K562 (cell line): ENCODE measurements at regions not wholly inside any gene's neighbourhood (a gene's known extent, or its start where the extent isn't known, plus 50 kb on each side); places are given as distances from the start of the nearest gene placed in this dataset.
A peak's percentile ranks its signal among the peaks of the same experiment; 100 is the strongest.

ENCODE experiments used
- ATAC-seq: fragments of 200-7000 bp; cut with Tn5 transposase; 3 replicates; pipeline ENCODE4 v1.9.1; 2020; ENCODE audit warnings: moderate library complexity
- BruUV-seq: library from RNA; stranded (reverse); fragments of 400-500 nt; replicated peaks from 2 replicates; lab custom pipeline; 2021; lab: Mats Ljungman, UMichigan
- CTCF ChIA-PET: fragments of 300-600 bp; formaldehyde crosslinking; extraction: SDS; loops from one replicate; lab custom pipeline; 2021; ENCODE audit warnings: low intra/inter-chr PET ratio; lab: Yijun Ruan, JAX
- POLR2A ChIA-PET: fragments of 300-600, 350-650 bp; sonication (Branson Sonifier 250); formaldehyde crosslinking; extraction: SDS; loops from one replicate; lab custom pipeline; 2021; ENCODE audit warnings: antibody characterized with exemption, inconsistent platforms; lab: Yijun Ruan, JAX
- DNase-seq, 4 experiments: peaks; one replicate each; pipeline versions ENCODE4 v3.0.0 to v3.0.0-alpha.2; 2011 to 2018; ENCODE audit warnings: low spot score in 3 of 4, mixed read lengths in 3 of 4; ENCODE audit errors: extremely low read depth in 1 of 4
- FAIRE-seq: peaks from 2 replicates; lab custom pipeline; 2011; peaks lifted over from hg19 to GRCh38; lab: Jason Lieb, UNC
- H2AFZ ChIP-seq: 2 replicates; pipeline ENCODE4 v1.6.0; 2011; ENCODE audit warnings: low read depth, low read length, control low read depth, inconsistent platforms
- H3K27ac ChIP-seq: fragments of 200-600 bp; 3 replicates; pipeline ENCODE4 v1.8.0; 2011; ENCODE audit warnings: low read depth, mild to moderate bottlenecking, control low read depth, inconsistent platforms, low read length, moderate library complexity, mixed read lengths; ENCODE audit errors: extremely low read depth
- H3K27me3 ChIP-seq, 2 experiments: fragments of 300-600 bp in 1 of 2; 2 replicates in 1 of 2; 3 replicates in 1 of 2; pipeline versions ENCODE4 v1.6.0 to v1.8.0; 2011; ENCODE audit warnings: inconsistent platforms in 2 of 2, low read length in 2 of 2, mild to moderate bottlenecking in 1 of 2, mixed read lengths in 1 of 2, moderate library complexity in 1 of 2; ENCODE audit not compliant: control insufficient read depth in 2 of 2, insufficient read depth in 2 of 2
- H3K36me3 ChIP-seq: fragments of 300-600 bp; 3 replicates; pipeline ENCODE4 v1.8.0; 2011; ENCODE audit warnings: mild to moderate bottlenecking, low read length, inconsistent platforms; ENCODE audit not compliant: control insufficient read depth, insufficient read depth
- H3K4me1 ChIP-seq, 2 experiments: fragments of 200-600 bp in 1 of 2; replicated peaks in 1 of 2; 2 replicates in 1 of 2; 3 replicates in 1 of 2; pipeline versions ENCODE4 v1.5.1 to v1.8.0; 2011; ENCODE audit warnings: inconsistent platforms in 2 of 2, low read length in 2 of 2, mild to moderate bottlenecking in 1 of 2, mixed read lengths in 1 of 2, moderate library complexity in 1 of 2; ENCODE audit not compliant: control insufficient read depth in 2 of 2, insufficient read depth in 2 of 2
- H3K4me2 ChIP-seq: 2 replicates; pipeline ENCODE4 v1.6.1; 2011; ENCODE audit warnings: low read length, control low read depth, inconsistent platforms, mixed read lengths; ENCODE audit not compliant: insufficient read depth
- H3K4me3 ChIP-seq: fragments of 200-600 bp; sonication (generic), shearing (Covaris generic); 2 replicates; pipeline ENCODE4 v1.5.1; 2016; ENCODE audit warnings: control low read depth, inconsistent platforms
- H3K79me2 ChIP-seq: fragments of 200-600 bp; 3 replicates; pipeline ENCODE4 v1.8.0; 2011; ENCODE audit warnings: low read length, inconsistent platforms; ENCODE audit not compliant: control insufficient read depth, insufficient read depth
- H3K9ac ChIP-seq, 2 experiments: 2 replicates each; pipeline versions ENCODE4 v1.6.0 to v1.6.1; 2011; ENCODE audit warnings: low read depth in 2 of 2, low read length in 2 of 2, control low read depth in 1 of 2, inconsistent platforms in 1 of 2, mild to moderate bottlenecking in 1 of 2, mixed read lengths in 1 of 2; ENCODE audit not compliant: insufficient read depth in 1 of 2
- H3K9me1 ChIP-seq: one replicate; pipeline ENCODE4 v1.6.0; 2011; ENCODE audit warnings: inconsistent platforms, mild to moderate bottlenecking, low read length, moderate library complexity; ENCODE audit not compliant: control insufficient read depth, insufficient read depth
- H3K9me3 ChIP-seq: replicated peaks from 2 replicates; pipeline ENCODE4 v1.5.1; 2011; ENCODE audit warnings: low read depth, low read length, inconsistent platforms; ENCODE audit not compliant: control insufficient read depth, insufficient read depth
- H4K20me1 ChIP-seq: replicated peaks from 2 replicates; pipeline ENCODE4 v1.6.1; 2011; ENCODE audit warnings: low read length, inconsistent platforms, mixed read lengths; ENCODE audit not compliant: control insufficient read depth, insufficient read depth
- CAMTA2 ChIP-seq: fragments of 250-450 bp; sonication (Bioruptor Pico); conservative IDR thresholded peaks from 2 replicates; pipeline ENCODE4 v1.5.1; 2022
- HSF4 ChIP-seq: fragments of 250-450 bp; sonication (Bioruptor Pico); IDR thresholded peaks from 2 replicates; pipeline ENCODE4 v2.1.2; 2022; ENCODE audit warnings: mild to moderate bottlenecking, moderate library complexity, borderline replicate concordance
- MAFF ChIP-seq: IDR thresholded peaks from 2 replicates; pipeline ENCODE4 v1.6.1; 2012; ENCODE audit warnings: low read length, improper control_type of control experiment
- PCBP2 ChIP-seq: fragments of 200-400 bp; formaldehyde crosslinking; IDR thresholded peaks from 2 replicates; pipeline ENCODE4 v1.6.1; 2018; ENCODE audit warnings: low read length, low read depth, mild to moderate bottlenecking, moderate library complexity; ENCODE audit not compliant: poor library complexity, severe bottlenecking
- RFX1 ChIP-seq: fragments of 450-650 bp; IDR thresholded peaks from 2 replicates; pipeline ENCODE4 v1.6.1; 2016; ENCODE audit warnings: mild to moderate bottlenecking, moderate library complexity
- WGBS: fragments of 100-300 bp; shearing (Covaris generic); methylation state at CpG from one replicate; pipeline ENCODE4 v1.1.6; 2016; ENCODE audit warnings: low coverage, mixed read lengths; ENCODE audit not compliant: insufficient coverage; ENCODE audit errors: missing lambda C conversion rate; 5-methylcytosine and 5-hydroxymethylcytosine counted together
- in situ Hi-C: fragments of 300-500 bp; cut with MboI; formaldehyde crosslinking; loops from 4 replicates; pipeline ENCODE4 v1.15.0; 2018; ENCODE audit warnings: inconsistent platforms, mixed read lengths
- intact Hi-C: fragments of 100-400 bp; cut with micrococcal nuclease; formaldehyde crosslinking; loops from 2 replicates; pipeline ENCODE4 v1.14.2; 2022

DNA sequence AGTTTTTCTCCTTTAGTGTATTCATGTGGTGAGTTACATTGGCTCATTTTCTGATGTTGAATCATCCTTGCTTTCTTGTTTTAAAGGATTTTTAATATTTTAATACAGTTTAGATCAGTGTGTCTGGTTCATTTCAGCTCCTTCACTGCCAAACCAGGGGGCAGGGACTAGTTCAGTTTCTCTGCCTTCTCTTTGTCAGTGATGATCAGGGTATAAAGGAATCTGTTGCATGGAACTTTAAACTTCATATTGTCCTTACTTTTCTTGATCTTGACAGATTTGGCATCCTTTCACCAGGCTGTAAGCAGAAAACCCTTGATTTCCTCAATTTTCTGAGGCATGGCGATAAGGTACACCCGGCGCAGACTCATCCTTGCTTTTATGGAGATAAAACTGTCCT is 149.4 kb downstream of the KDR start (continued):
- TF ChIP-seq MAFF (no peak), HSF4 (CRISPR knock-in tag) (no peak), CAMTA2 (CRISPR knock-in tag) (no peak)

DNA sequence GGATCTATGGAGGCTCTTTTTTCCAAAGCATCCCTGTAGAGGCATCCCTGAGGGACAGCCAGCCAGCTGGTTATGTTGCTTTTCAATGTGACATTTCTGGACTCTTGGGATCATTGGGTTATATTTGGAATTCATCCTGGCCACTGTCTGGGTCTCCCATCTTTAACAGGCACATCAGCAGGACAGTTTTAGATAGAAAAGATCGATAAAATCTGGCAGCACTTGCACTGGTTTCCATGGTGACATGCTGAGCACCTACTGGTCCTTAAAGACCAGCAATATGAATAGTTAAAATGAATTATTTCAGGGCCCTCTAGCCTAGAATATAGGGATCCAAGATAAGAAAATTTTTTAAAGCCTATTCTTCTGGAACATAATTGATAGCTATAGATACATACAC is 151.6 kb downstream of the KDR start:
- Histone ChIP-seq H3K4me3 (no peak overlapping the region), H3K27ac (no peak overlapping the region), H2AFZ (no peak overlapping the region)
- intact Hi-C loops: loop anchor here (5.0 kb wide), 1 partner anchor 764 kb away; no protein-coding TSS in a partner anchor
- DNase-seq (no peak), ATAC-seq (no peak)
- 0% methylated on average over 1 of the region's 1 CpG for WGBS
- TF ChIP-seq RFX1 (peak; percentile 35; the same call in 1 of the 2 replicates), PCBP2 (no peak)
- TF ChIP-seq, all 486 proteins: peak for 1
- Histone ChIP-seq H3K4me1 (no peaks in the 10 kb centered on the region), H3K9me1 (no peaks in the 10 kb centered on the region), H3K36me3 (no peaks in the 10 kb centered on the region), H3K9me3 (no peaks in the 10 kb centered on the region), H3K4me2 (no peak overlapping the region), H3K79me2 (no peaks in the 10 kb centered on the region), H3K9ac (no peak overlapping the region), H4K20me1 (no peaks in the 10 kb centered on the region), H3K27me3 (no peaks in the 10 kb centered on the region)
- ChIA-PET POLR2A (no interaction called here), CTCF (no interaction called here)
- no TSS peak for BruUV-seq
- no peak for FAIRE-seq
- in situ Hi-C loops: no loop called here
